WERI-Rb-1 (cell line): ENCODE measurements at regions not wholly inside any gene's neighbourhood (a gene's known extent, or its start where the extent isn't known, plus 50 kb on each side); places are given as distances from the start of the nearest gene placed in this dataset.

Source experiments
- DNase-seq: peaks from one replicate; pipeline ENCODE4 v3.0.0-alpha.2; 2020
- H3K27ac ChIP-seq: fragments of 250-450 bp; sonication (Bioruptor Pico); 2 replicates; pipeline ENCODE4 v1.5.1; 2020; ENCODE audit warnings: mild to moderate bottlenecking, moderate library complexity
- H3K27me3 ChIP-seq: fragments of 250-450 bp; sonication (Bioruptor Pico); 2 replicates; pipeline ENCODE4 v1.5.1; 2021; ENCODE audit warnings: mild to moderate bottlenecking, low read depth, moderate library complexity; ENCODE audit not compliant: insufficient read depth, severe bottlenecking
- H3K36me3 ChIP-seq: fragments of 250-450 bp; sonication (Bioruptor Pico); 2 replicates; pipeline ENCODE4 v1.5.1; 2020; ENCODE audit warnings: mild to moderate bottlenecking, moderate library complexity
- H3K4me3 ChIP-seq: 2 replicates; pipeline ENCODE4 v1.5.1; 2011; ENCODE audit warnings: low read depth, mild to moderate bottlenecking, control low read depth, low read length
- H3K9me3 ChIP-seq: fragments of 250-450 bp; sonication (Bioruptor Pico); 2 replicates; pipeline ENCODE4 v1.5.1; 2021; ENCODE audit warnings: mild to moderate bottlenecking, moderate library complexity; ENCODE audit not compliant: severe bottlenecking
- TF ChIP-seq, protein P1 (sequence below): IDR thresholded peaks from 2 replicates; pipeline ENCODE4 v1.5.1; 2011; ENCODE audit warnings: low read depth, mild to moderate bottlenecking, control low read depth, inconsistent platforms, low read length

DNA sequence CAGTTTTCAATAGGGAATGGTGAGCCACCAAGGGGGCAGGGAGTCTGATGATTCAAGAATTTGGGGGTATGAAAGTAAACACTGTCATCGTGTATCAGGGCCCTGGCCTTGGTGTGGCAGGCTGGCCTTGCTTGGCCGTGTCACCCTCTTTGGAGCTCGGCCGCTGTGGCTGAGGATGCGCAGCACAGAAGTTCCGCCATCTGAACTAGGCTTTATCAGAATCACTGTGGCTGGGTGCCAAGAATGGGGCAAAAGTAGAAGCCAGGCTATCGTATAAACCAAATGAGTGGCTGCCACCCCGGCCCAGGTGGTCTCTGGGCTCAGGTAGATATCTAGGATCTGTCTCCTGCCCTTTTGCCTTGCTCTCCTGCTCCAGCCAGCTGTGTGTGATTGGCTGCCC is 137.4 kb downstream of the PAPOLA start:
- Histone ChIP-seq H3K36me3 (no peaks in the 10 kb centered on the region), H3K27ac (no peak overlapping the region), H3K4me3 (no peak overlapping the region), H3K9me3 (no peaks in the 10 kb centered on the region), H3K27me3 (no peaks in the 10 kb centered on the region)
- DNase-seq = no peak
- TF ChIP-seq, protein P1, sequence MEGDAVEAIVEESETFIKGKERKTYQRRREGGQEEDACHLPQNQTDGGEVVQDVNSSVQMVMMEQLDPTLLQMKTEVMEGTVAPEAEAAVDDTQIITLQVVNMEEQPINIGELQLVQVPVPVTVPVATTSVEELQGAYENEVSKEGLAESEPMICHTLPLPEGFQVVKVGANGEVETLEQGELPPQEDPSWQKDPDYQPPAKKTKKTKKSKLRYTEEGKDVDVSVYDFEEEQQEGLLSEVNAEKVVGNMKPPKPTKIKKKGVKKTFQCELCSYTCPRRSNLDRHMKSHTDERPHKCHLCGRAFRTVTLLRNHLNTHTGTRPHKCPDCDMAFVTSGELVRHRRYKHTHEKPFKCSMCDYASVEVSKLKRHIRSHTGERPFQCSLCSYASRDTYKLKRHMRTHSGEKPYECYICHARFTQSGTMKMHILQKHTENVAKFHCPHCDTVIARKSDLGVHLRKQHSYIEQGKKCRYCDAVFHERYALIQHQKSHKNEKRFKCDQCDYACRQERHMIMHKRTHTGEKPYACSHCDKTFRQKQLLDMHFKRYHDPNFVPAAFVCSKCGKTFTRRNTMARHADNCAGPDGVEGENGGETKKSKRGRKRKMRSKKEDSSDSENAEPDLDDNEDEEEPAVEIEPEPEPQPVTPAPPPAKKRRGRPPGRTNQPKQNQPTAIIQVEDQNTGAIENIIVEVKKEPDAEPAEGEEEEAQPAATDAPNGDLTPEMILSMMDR = no peak

DNA sequence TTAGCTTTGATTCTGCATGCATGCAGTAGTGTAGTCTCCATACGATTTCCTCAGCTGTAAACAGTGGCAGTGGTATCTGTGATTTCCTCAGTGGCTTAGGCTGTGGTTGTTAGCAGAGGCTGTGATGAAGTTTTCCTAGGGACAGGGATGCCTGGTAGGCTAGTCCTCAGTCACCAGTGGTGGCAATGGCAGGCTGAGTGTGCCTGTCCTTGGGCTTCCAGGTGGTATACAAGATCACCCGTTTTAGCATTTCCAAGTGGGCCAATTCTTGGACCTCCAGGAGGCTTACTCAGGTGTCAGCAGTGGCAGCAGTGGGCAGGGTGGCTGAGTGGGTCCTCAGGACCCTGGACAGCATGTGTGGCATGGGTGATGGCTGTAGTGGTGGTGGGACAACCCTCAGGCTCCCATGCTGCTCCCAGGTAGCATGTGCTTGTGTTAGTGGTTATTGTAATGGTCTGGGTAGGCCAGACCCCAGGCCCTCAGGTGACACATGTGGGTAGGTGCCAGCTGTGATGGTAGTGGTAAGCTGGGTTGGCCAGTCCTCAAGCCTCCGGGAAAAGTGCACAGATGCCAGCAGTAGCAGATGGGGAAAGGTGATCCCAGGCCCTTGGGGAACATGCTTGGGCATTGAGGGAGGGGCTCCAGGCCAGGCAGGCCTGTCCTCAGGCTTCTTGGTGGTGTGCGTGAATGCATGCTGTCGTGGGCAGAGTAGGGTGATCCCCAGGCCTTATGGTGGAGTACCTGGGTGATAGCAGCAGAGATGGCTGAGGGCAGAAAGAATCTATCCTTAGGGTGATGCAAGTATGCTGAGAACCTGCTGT is 146.5 kb downstream of the PAPOLA start:
- DNase-seq = no peak
- H3K4me3 ChIP-seq = no peak overlapping the region
- no peaks in the 10 kb centered on the region for H3K9me3 ChIP-seq
- no peaks in the 10 kb centered on the region for H3K27me3 ChIP-seq
- H3K27ac ChIP-seq = no peak overlapping the region
- TF ChIP-seq, protein P1 = no peak
- no peaks in the 10 kb centered on the region for H3K36me3 ChIP-seq

- H3K4me3 ChIP-seq = no peak overlapping the region
- no peak overlapping the region for H3K27ac ChIP-seq
- no peak for DNase-seq
Measured at GRCh38 chr14:96649327-96649601, 147.1 kb downstream of the PAPOLA start.

DNA sequence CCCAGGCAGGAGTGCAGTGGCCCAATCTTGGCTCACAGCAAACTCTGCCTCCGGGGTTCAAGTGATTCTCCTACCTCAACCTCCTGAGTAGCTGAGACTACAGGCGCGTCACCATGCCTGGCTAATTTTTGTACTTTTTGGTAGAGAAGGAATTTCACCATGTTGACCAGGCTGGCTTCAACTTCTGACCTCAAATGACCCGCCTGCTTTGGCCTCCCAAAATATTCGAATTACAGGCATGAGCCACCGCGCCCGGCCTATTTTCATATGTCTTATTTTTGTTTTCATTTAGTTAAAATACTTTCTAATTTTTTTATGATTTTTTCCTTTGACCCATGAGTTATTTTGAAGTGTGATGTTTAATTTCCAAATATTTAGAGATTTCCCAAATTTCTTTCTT is 143.6 kb upstream of the VRK1 start:
- no peak overlapping the region for H3K4me3 ChIP-seq
- no peaks in the 10 kb centered on the region for H3K36me3 ChIP-seq
- DNase-seq = no peak
- TF ChIP-seq, protein P1 = no peak
- H3K27ac ChIP-seq = no peak overlapping the region
- H3K27me3 ChIP-seq = no peaks in the 10 kb centered on the region
- no peaks in the 10 kb centered on the region for H3K9me3 ChIP-seq

More at GRCh38 chr14:96649327-96649601, 147.1 kb downstream of the PAPOLA start:
- no peaks in the 10 kb centered on the region for H3K27me3 ChIP-seq
- H3K9me3 ChIP-seq = no peaks in the 10 kb centered on the region
- H3K36me3 ChIP-seq = no peaks in the 10 kb centered on the region
- TF ChIP-seq, protein P1 = no peak

DNA sequence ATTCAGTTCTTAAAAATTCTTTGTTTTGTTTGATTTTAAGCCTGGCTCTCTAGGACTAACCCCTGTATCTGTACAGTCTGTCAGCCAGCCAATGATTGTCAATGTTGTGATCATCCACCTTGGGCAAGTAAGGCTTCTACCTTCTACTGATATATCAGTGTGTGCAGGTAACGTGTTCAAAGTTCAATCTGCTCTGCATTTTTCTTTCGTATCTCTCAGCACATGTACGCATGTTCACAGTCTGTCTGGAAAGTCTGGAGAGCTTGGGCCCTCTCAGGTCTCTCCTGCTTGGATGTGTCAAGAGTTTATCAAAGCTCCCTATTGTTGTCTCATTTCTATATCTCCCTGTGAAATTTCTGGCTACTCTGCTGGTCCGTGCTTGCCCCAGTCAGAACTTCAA is 138.6 kb upstream of the VRK1 start:
- Histone ChIP-seq H3K9me3 (no peaks in the 10 kb centered on the region), H3K27me3 (no peaks in the 10 kb centered on the region), H3K27ac (no peak overlapping the region), H3K36me3 (no peaks in the 10 kb centered on the region), H3K4me3 (no peak overlapping the region)
- no peak for DNase-seq
- TF ChIP-seq, protein P1 = no peak

DNA sequence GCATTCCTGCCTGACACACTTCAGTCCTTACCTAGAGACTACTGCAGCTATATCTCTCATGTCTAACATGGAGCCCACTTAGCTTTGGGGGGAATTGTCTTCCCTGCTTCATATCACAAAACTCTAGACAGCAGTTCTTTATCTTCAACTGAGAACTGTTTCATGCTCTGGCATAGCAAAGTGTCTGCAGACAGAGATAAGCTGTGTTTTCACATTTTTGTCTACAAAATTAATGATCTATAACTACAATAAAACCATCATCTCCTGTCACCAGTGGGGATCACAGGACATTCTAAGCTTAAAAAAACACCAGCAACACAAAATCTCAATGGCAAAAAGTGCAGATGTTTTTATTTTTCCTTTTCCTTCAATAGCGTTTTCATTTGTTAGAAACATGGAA is 137.1 kb upstream of the VRK1 start:
- H3K27ac ChIP-seq = no peak overlapping the region
- no peaks in the 10 kb centered on the region for H3K27me3 ChIP-seq
- TF ChIP-seq, protein P1 = no peak
- no peak overlapping the region for H3K4me3 ChIP-seq
- no peaks in the 10 kb centered on the region for H3K9me3 ChIP-seq
- H3K36me3 ChIP-seq = no peaks in the 10 kb centered on the region
- no peak for DNase-seq
